CD4-positive, alpha-beta memory T cell (primary cell): ENCODE measurements at regions not wholly inside any gene's neighbourhood (a gene's known extent, or its start where the extent isn't known, plus 50 kb on each side); places are given as distances from the start of the nearest gene placed in this dataset.
"Not testable (repeated sequence)": the region's sequence is repeated elsewhere in the genome, so short reads cannot be mapped to it uniquely, and the experiment has no call there.

ENCODE experiments used
- CTCF ChIA-PET: fragments of 350-600 bp; sonication (Branson Sonifier 250); formaldehyde crosslinking; loops from one replicate; lab custom pipeline; 2021; ENCODE audit warnings: inconsistent platforms; ENCODE audit not compliant: partially characterized antibody; lab: Charles Lee
- POLR2A ChIA-PET: fragments of 350-600 bp; sonication (Branson Sonifier 250); formaldehyde crosslinking; loops from one replicate; lab custom pipeline; 2021; ENCODE audit not compliant: partially characterized antibody; lab: Charles Lee
- DNase-seq, 5 donors: peaks; one replicate each; pipeline versions ENCODE4 v3.0.0 to v3.0.0-alpha.2; 2020 to 2022; ENCODE audit warnings: mixed read lengths in 1 of 5
- H3K27ac ChIP-seq: one replicate; pipeline ENCODE4 v1.7.0; 2013; ENCODE audit warnings: low read depth, low read length
- H3K27me3 ChIP-seq: 2 replicates; pipeline ENCODE4 v1.7.0; 2013; ENCODE audit warnings: mild to moderate bottlenecking, low read length, moderate library complexity; ENCODE audit not compliant: insufficient read depth
- H3K36me3 ChIP-seq: 2 replicates; pipeline ENCODE4 v1.7.0; 2013; ENCODE audit warnings: mild to moderate bottlenecking, low read length, moderate library complexity; ENCODE audit not compliant: insufficient read depth
- H3K4me1 ChIP-seq: 2 replicates; pipeline ENCODE4 v1.7.0; 2013; ENCODE audit warnings: mild to moderate bottlenecking, low read length, moderate library complexity; ENCODE audit not compliant: insufficient read depth
- H3K4me3 ChIP-seq, 2 donors: one replicate each; pipeline ENCODE4 v1.7.0; 2013; ENCODE audit warnings: low read length in 2 of 2, mild to moderate bottlenecking in 1 of 2
- H3K9me3 ChIP-seq, 2 donors: one replicate each; pipeline ENCODE4 v1.7.0; 2013; ENCODE audit warnings: low read length in 2 of 2, control low read depth in 1 of 2; ENCODE audit not compliant: control insufficient read depth in 1 of 2
- H3K27ac Mint-ChIP-seq, 7 donors: one replicate each; pipeline ENCODE4 v1.8.0; 2020 to 2021; ENCODE audit warnings: mixed read lengths in 7 of 7, mild to moderate bottlenecking in 6 of 7, inconsistent platforms in 3 of 7, moderate library complexity in 3 of 7
- H3K27me3 Mint-ChIP-seq, 2 donors: one replicate each; pipeline ENCODE4 v1.8.0; 2020 to 2021; ENCODE audit warnings: mixed read lengths in 2 of 2
- H3K36me3 Mint-ChIP-seq, 2 donors: one replicate each; pipeline ENCODE4 v1.8.0; 2020 to 2021; ENCODE audit warnings: mixed read lengths in 2 of 2, inconsistent platforms in 1 of 2, mild to moderate bottlenecking in 1 of 2
- H3K4me1 Mint-ChIP-seq, 4 donors: one replicate each; pipeline ENCODE4 v1.8.0; 2020 to 2021; ENCODE audit warnings: mixed read lengths in 4 of 4, mild to moderate bottlenecking in 1 of 4
- H3K4me3 Mint-ChIP-seq, 8 donors: one replicate each; pipeline ENCODE4 v1.8.0; 2020 to 2021; ENCODE audit warnings: mixed read lengths in 8 of 8, mild to moderate bottlenecking in 7 of 8, moderate library complexity in 6 of 8, inconsistent platforms in 3 of 8
- H3K9me3 Mint-ChIP-seq, 8 donors: one replicate each; pipeline ENCODE4 v1.8.0; 2020 to 2021; ENCODE audit warnings: mixed read lengths in 8 of 8, mild to moderate bottlenecking in 5 of 8, inconsistent platforms in 3 of 8, moderate library complexity in 1 of 8
- intact Hi-C: fragments of 100-400 bp; cut with micrococcal nuclease; formaldehyde crosslinking; loops from one replicate; pipeline ENCODE4 v1.15.1; 2023

GRCh38 chr2:110331625-110332024 is 119.3 kb upstream of the MTLN start:
- H3K9me3 ChIP-seq, H3K36me3 ChIP-seq, H3K4me3 Mint-ChIP-seq, H3K4me1 ChIP-seq, H3K27ac ChIP-seq, H3K9me3 Mint-ChIP-seq, H3K4me1 Mint-ChIP-seq, intact Hi-C loops, H3K36me3 Mint-ChIP-seq, POLR2A ChIA-PET, H3K27ac Mint-ChIP-seq, H3K27me3 Mint-ChIP-seq, CTCF ChIA-PET, H3K4me3 ChIP-seq, H3K27me3 ChIP-seq: not testable (repeated sequence)
- DNase-seq = peak in 1 of 5 donors; percentile 19

GRCh38 chr2:110329760-110330159 is 117.4 kb upstream of the MTLN start:
- H3K27ac Mint-ChIP-seq, H3K4me3 Mint-ChIP-seq, H3K36me3 ChIP-seq, H3K27me3 Mint-ChIP-seq, H3K9me3 ChIP-seq, H3K4me1 Mint-ChIP-seq, DNase-seq, intact Hi-C loops, H3K36me3 Mint-ChIP-seq, H3K4me1 ChIP-seq, H3K27me3 ChIP-seq, H3K4me3 ChIP-seq, H3K27ac ChIP-seq, H3K9me3 Mint-ChIP-seq, CTCF ChIA-PET, POLR2A ChIA-PET: not testable (repeated sequence)

- H3K4me1 ChIP-seq, H3K27me3 Mint-ChIP-seq, CTCF ChIA-PET, POLR2A ChIA-PET, intact Hi-C loops, H3K36me3 Mint-ChIP-seq, H3K9me3 ChIP-seq, H3K36me3 ChIP-seq, H3K27me3 ChIP-seq, H3K27ac ChIP-seq, H3K4me3 ChIP-seq, H3K4me1 Mint-ChIP-seq, H3K27ac Mint-ChIP-seq, H3K9me3 Mint-ChIP-seq, H3K4me3 Mint-ChIP-seq: not testable (repeated sequence)
- peak in 1 of 5 donors; percentile 24 for DNase-seq
Observed at GRCh38 chr2:110329158-110329557, 116.8 kb upstream of the MTLN start.

- H3K27me3 Mint-ChIP-seq, H3K27ac ChIP-seq, H3K4me1 Mint-ChIP-seq, POLR2A ChIA-PET, H3K27me3 ChIP-seq, H3K36me3 Mint-ChIP-seq, H3K9me3 ChIP-seq, DNase-seq, CTCF ChIA-PET, H3K9me3 Mint-ChIP-seq, intact Hi-C loops, H3K36me3 ChIP-seq, H3K4me1 ChIP-seq, H3K4me3 Mint-ChIP-seq, H3K4me3 ChIP-seq: not testable (repeated sequence)
- peak overlapping the region in 1 of 7 donors; percentile 23 for H3K27ac Mint-ChIP-seq
Observed at GRCh38 chr2:110328677-110329076, 116.3 kb upstream of the MTLN start.

- H3K27ac ChIP-seq, intact Hi-C loops, H3K4me1 Mint-ChIP-seq, H3K4me3 ChIP-seq, H3K9me3 Mint-ChIP-seq, H3K4me1 ChIP-seq, H3K27me3 ChIP-seq, H3K36me3 ChIP-seq, H3K4me3 Mint-ChIP-seq, H3K36me3 Mint-ChIP-seq, POLR2A ChIA-PET, H3K27ac Mint-ChIP-seq, H3K27me3 Mint-ChIP-seq, H3K9me3 ChIP-seq, CTCF ChIA-PET, DNase-seq: not testable (repeated sequence)
Observed at GRCh38 chr2:110323832-110324231, 111.5 kb upstream of the MTLN start.

GRCh38 chr2:110322535-110322934 is 110.2 kb upstream of the MTLN start:
- CTCF ChIA-PET = not testable (repeated sequence)

GRCh38 chr2:110320834-110321563 is 108.7 kb upstream of the MTLN start:
- POLR2A ChIA-PET, H3K4me3 Mint-ChIP-seq, H3K36me3 Mint-ChIP-seq, H3K27me3 Mint-ChIP-seq, H3K27ac Mint-ChIP-seq, H3K27ac ChIP-seq, CTCF ChIA-PET, H3K9me3 ChIP-seq, H3K36me3 ChIP-seq, H3K27me3 ChIP-seq, DNase-seq, H3K4me3 ChIP-seq, H3K4me1 ChIP-seq, H3K4me1 Mint-ChIP-seq, H3K9me3 Mint-ChIP-seq, intact Hi-C loops: not testable (repeated sequence)

More at GRCh38 chr2:110322535-110322934, 110.2 kb upstream of the MTLN start:
- H3K4me1 ChIP-seq, DNase-seq, H3K9me3 Mint-ChIP-seq, H3K4me1 Mint-ChIP-seq, H3K27me3 Mint-ChIP-seq, H3K27me3 ChIP-seq, H3K4me3 Mint-ChIP-seq, H3K9me3 ChIP-seq, POLR2A ChIA-PET, H3K27ac Mint-ChIP-seq, H3K4me3 ChIP-seq, H3K36me3 Mint-ChIP-seq, intact Hi-C loops, H3K27ac ChIP-seq, H3K36me3 ChIP-seq: not testable (repeated sequence)

- H3K27ac Mint-ChIP-seq, H3K27me3 Mint-ChIP-seq, H3K9me3 Mint-ChIP-seq, H3K4me1 ChIP-seq, intact Hi-C loops, H3K4me3 ChIP-seq, H3K36me3 Mint-ChIP-seq, CTCF ChIA-PET, H3K9me3 ChIP-seq, H3K4me3 Mint-ChIP-seq, H3K36me3 ChIP-seq, H3K27ac ChIP-seq, H3K4me1 Mint-ChIP-seq, DNase-seq, POLR2A ChIA-PET, H3K27me3 ChIP-seq: not testable (repeated sequence)
Observed at GRCh38 chr2:110318898-110319297, 106.6 kb upstream of the MTLN start.
